PC-9 (cell line): ENCODE measurements at regions not wholly inside any gene's neighbourhood (a gene's known extent, or its start where the extent isn't known, plus 50 kb on each side); places are given as distances from the start of the nearest gene placed in this dataset.

Experiments used
- BruUV-seq: library from RNA; stranded (reverse); fragments of 400-500 nt; replicated peaks from 2 replicates; lab custom pipeline; 2021; lab: Mats Ljungman, UMichigan
- CTCF ChIA-PET: fragments of 300-600 bp; sonication (Branson Sonifier 250); formaldehyde crosslinking; loops from one replicate; lab custom pipeline; 2022; ENCODE audit warnings: antibody characterized with exemption; lab: Charles Lee
- POLR2A ChIA-PET: fragments of 300-600 bp; sonication (Branson Sonifier 250); formaldehyde crosslinking; loops from one replicate; lab custom pipeline; 2022; ENCODE audit warnings: antibody characterized with exemption; ENCODE audit not compliant: unreplicated experiment; lab: Charles Lee
- DNase-seq, 2 experiments: peaks; one replicate each; pipeline versions ENCODE4 v3.0.0 to v3.0.0-alpha.2; 2015 to 2022; ENCODE audit warnings: mixed read lengths in 1 of 2
- H2AFZ ChIP-seq: fragments of 200-600 bp; sonication (generic); 2 replicates; pipeline ENCODE4 v1.8.1; 2017; ENCODE audit warnings: antibody characterized with exemption
- H3F3A ChIP-seq: fragments of 200-600 bp; sonication (generic); 2 replicates; pipeline ENCODE4 v1.8.1; 2017; ENCODE audit warnings: antibody characterized with exemption, mild to moderate bottlenecking, low read depth; ENCODE audit not compliant: insufficient read depth
- H3K27ac ChIP-seq: fragments of 200-600 bp; sonication (generic); 2 replicates; pipeline ENCODE4 v1.6.1; 2016; ENCODE audit warnings: mixed run types
- H3K27me3 ChIP-seq: fragments of 200-600 bp; sonication (generic); 2 replicates; pipeline ENCODE4 v1.6.1; 2016; ENCODE audit warnings: low read depth, mixed run types; ENCODE audit not compliant: insufficient read depth
- H3K36me3 ChIP-seq: fragments of 200-600 bp; sonication (generic); 2 replicates; pipeline ENCODE4 v1.6.1; 2016; ENCODE audit warnings: low read depth, mixed run types
- H3K4me1 ChIP-seq: fragments of 200-600 bp; sonication (generic); replicated peaks from 2 replicates; pipeline ENCODE4 v1.6.1; 2016; ENCODE audit warnings: mixed run types; ENCODE audit not compliant: insufficient read depth
- H3K4me2 ChIP-seq: fragments of 200-600 bp; sonication (generic); 2 replicates; pipeline ENCODE4 v1.6.1; 2017; ENCODE audit warnings: mixed run types
- H3K4me3 ChIP-seq: fragments of 200-600 bp; sonication (generic); 2 replicates; pipeline ENCODE4 v1.6.1; 2016; ENCODE audit warnings: mixed run types
- H3K79me2 ChIP-seq: fragments of 200-600 bp; sonication (generic); 2 replicates; pipeline ENCODE4 v1.6.1; 2017; ENCODE audit warnings: low read depth, mixed run types
- H3K9me2 ChIP-seq: fragments of 200-600 bp; sonication (generic); 2 replicates; pipeline ENCODE4 v1.8.1; 2017; ENCODE audit warnings: mild to moderate bottlenecking; ENCODE audit not compliant: insufficient read depth
- H3K9me3 ChIP-seq: fragments of 200-600 bp; sonication (generic); 2 replicates; pipeline ENCODE4 v1.8.1; 2016; ENCODE audit warnings: low read depth; ENCODE audit not compliant: insufficient read depth
- H4K20me1 ChIP-seq: fragments of 200-600 bp; sonication (generic); 2 replicates; pipeline ENCODE4 v1.8.1; 2017; ENCODE audit not compliant: insufficient read depth
- CTCF ChIP-seq: fragments of 200-600 bp; sonication (generic); conservative IDR thresholded peaks from 2 replicates; pipeline ENCODE4 v1.6.1; 2017; ENCODE audit warnings: mixed run types, antibody characterized with exemption, mild to moderate bottlenecking, moderate library complexity
- EZH2 ChIP-seq: fragments of 200-600 bp; sonication (generic); IDR thresholded peaks from 2 replicates; pipeline ENCODE4 v1.8.0; 2017; ENCODE audit warnings: antibody characterized with exemption, low read depth
- intact Hi-C: fragments of 100-400 bp; cut with micrococcal nuclease; formaldehyde crosslinking; loops from one replicate; pipeline ENCODE4 v1.10.0; 2022; ENCODE audit not compliant: unreplicated experiment

- intact Hi-C loops: no loop called here
- BruUV-seq: no TSS peak
Measured at GRCh38 chr9:7980041-7980440, 180.5 kb upstream of the DMAC1 start.

GRCh38 chr9:7979611-7980010, 180.0 kb upstream of the DMAC1 start:
- no peaks in the 10 kb centered on the region for H4K20me1 ChIP-seq
- intact Hi-C loops: no loop called here
- H3K4me2 ChIP-seq: no peak overlapping the region
- H3K27ac ChIP-seq: no peak overlapping the region
- CTCF ChIA-PET: no interaction called here
- no peaks in the 10 kb centered on the region for H3K9me2 ChIP-seq
- TF ChIP-seq EZH2: no peak
- H3F3A ChIP-seq: no peaks in the 10 kb centered on the region
- H2AFZ ChIP-seq: no peak overlapping the region
- H3K4me3 ChIP-seq: no peak overlapping the region
- H3K4me1 ChIP-seq: no peaks in the 10 kb centered on the region
- no TSS peak for BruUV-seq
- H3K9me3 ChIP-seq: no peaks in the 10 kb centered on the region
- H3K27me3 ChIP-seq: no peaks in the 10 kb centered on the region
- POLR2A ChIA-PET: no interaction called here
- no peak for DNase-seq
- H3K36me3 ChIP-seq: no peaks in the 10 kb centered on the region
- no peaks in the 10 kb centered on the region for H3K79me2 ChIP-seq

More at GRCh38 chr9:7980041-7980440, 180.5 kb upstream of the DMAC1 start:
- CTCF ChIA-PET: no interaction called here
- Histone ChIP-seq H3K27me3 (no peaks in the 10 kb centered on the region), H3F3A (no peaks in the 10 kb centered on the region), H3K79me2 (no peaks in the 10 kb centered on the region), H3K9me2 (no peaks in the 10 kb centered on the region), H3K4me3 (no peak overlapping the region), H3K4me2 (no peak overlapping the region), H3K4me1 (no peaks in the 10 kb centered on the region), H4K20me1 (no peaks in the 10 kb centered on the region), H2AFZ (no peak overlapping the region), H3K9me3 (no peaks in the 10 kb centered on the region), H3K27ac (no peak overlapping the region), H3K36me3 (no peaks in the 10 kb centered on the region)
- TF ChIP-seq EZH2 (no peak), CTCF (no peak)
- POLR2A ChIA-PET: no interaction called here
- no peak for DNase-seq

- ChIA-PET POLR2A (no interaction called here), CTCF (no interaction called here)
- no TSS peak for BruUV-seq
- H3K9me2 ChIP-seq: no peaks in the 10 kb centered on the region
- intact Hi-C loops: no loop called here
- H3K27me3 ChIP-seq: no peaks in the 10 kb centered on the region
- H3K4me1 ChIP-seq: no peaks in the 10 kb centered on the region
- H3K27ac ChIP-seq: no peak overlapping the region
- no peak for DNase-seq
- no peak for TF ChIP-seq CTCF
- TF ChIP-seq EZH2: no peak
- H3K79me2 ChIP-seq: no peaks in the 10 kb centered on the region
- H3K4me3 ChIP-seq: no peak overlapping the region
- no peak overlapping the region for H2AFZ ChIP-seq
- H4K20me1 ChIP-seq: no peaks in the 10 kb centered on the region
- H3K4me2 ChIP-seq: no peak overlapping the region
- H3K36me3 ChIP-seq: no peaks in the 10 kb centered on the region
- H3K9me3 ChIP-seq: no peaks in the 10 kb centered on the region
- H3F3A ChIP-seq: no peaks in the 10 kb centered on the region
Measured at GRCh38 chr9:7977586-7977985, 178.0 kb upstream of the DMAC1 start.

- H3K27ac ChIP-seq: no peak overlapping the region
- CTCF ChIA-PET: no interaction called here
- H2AFZ ChIP-seq: no peak overlapping the region
Measured at GRCh38 chr9:7976856-7977255, 177.3 kb upstream of the DMAC1 start.

More at GRCh38 chr9:7976856-7977255, 177.3 kb upstream of the DMAC1 start:
- no peaks in the 10 kb centered on the region for H3K27me3 ChIP-seq
- intact Hi-C loops: no loop called here
- BruUV-seq: no TSS peak
- no peaks in the 10 kb centered on the region for H4K20me1 ChIP-seq
- H3K79me2 ChIP-seq: no peaks in the 10 kb centered on the region
- H3K4me1 ChIP-seq: no peaks in the 10 kb centered on the region
- no peaks in the 10 kb centered on the region for H3F3A ChIP-seq
- DNase-seq: no peak
- H3K36me3 ChIP-seq: no peaks in the 10 kb centered on the region
- POLR2A ChIA-PET: no interaction called here
- TF ChIP-seq CTCF (no peak), EZH2 (no peak)
- H3K4me2 ChIP-seq: no peak overlapping the region
- no peaks in the 10 kb centered on the region for H3K9me2 ChIP-seq
- no peak overlapping the region for H3K4me3 ChIP-seq
- no peaks in the 10 kb centered on the region for H3K9me3 ChIP-seq
